Fibroblast of lung (primary cell): ENCODE measurements at regions not wholly inside any gene's neighbourhood (a gene's known extent, or its start where the extent isn't known, plus 50 kb on each side); places are given as distances from the start of the nearest gene placed in this dataset.

Experiments
- EZH2 ChIP-seq: IDR thresholded peaks from 2 replicates; pipeline ENCODE4 v1.5.1; 2012; ENCODE audit warnings: low read length, control low read depth, mild to moderate bottlenecking; ENCODE audit errors: missing control alignments
- TF ChIP-seq, protein P1 (sequence below), 2 donors: IDR thresholded peaks in 1 of 2; conservative IDR thresholded peaks in 1 of 2; 1 replicate in 1 of 2; 2 replicates in 1 of 2; pipeline ENCODE4 v1.5.1; 2011 to 2012; ENCODE audit warnings: low read length in 2 of 2, control low read depth in 1 of 2, inconsistent platforms in 1 of 2, low read depth in 1 of 2, mild to moderate bottlenecking in 1 of 2

DNA sequence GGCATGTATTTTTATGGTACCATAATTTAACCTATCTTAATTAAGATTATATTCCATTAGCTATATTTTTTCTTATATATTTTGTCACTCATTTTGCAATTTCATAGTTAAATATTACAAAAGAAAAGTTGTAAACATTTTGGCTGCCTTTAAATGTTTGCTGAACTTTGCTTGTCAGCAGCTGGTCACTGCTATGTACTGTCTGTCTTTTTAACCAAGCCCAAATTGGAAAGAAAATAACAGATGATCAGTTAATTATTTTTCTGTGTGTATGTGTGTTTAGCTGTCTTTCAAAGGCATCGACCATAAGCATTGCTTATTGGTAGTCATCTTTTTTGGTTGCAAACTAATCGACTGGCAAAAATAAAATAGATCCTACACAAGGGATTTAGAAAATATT lies 54.4 kb upstream of the SMAD1 start:
- TF ChIP-seq, protein P1, sequence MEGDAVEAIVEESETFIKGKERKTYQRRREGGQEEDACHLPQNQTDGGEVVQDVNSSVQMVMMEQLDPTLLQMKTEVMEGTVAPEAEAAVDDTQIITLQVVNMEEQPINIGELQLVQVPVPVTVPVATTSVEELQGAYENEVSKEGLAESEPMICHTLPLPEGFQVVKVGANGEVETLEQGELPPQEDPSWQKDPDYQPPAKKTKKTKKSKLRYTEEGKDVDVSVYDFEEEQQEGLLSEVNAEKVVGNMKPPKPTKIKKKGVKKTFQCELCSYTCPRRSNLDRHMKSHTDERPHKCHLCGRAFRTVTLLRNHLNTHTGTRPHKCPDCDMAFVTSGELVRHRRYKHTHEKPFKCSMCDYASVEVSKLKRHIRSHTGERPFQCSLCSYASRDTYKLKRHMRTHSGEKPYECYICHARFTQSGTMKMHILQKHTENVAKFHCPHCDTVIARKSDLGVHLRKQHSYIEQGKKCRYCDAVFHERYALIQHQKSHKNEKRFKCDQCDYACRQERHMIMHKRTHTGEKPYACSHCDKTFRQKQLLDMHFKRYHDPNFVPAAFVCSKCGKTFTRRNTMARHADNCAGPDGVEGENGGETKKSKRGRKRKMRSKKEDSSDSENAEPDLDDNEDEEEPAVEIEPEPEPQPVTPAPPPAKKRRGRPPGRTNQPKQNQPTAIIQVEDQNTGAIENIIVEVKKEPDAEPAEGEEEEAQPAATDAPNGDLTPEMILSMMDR (conservative IDR thresholded peaks at IDR 0.05 in 1 of 2, IDR thresholded peaks at IDR 0.05 in 1 of 2; ENCODE audit: low read depth in 1 of 2, low read length in 2 of 2): no peak
- TF ChIP-seq EZH2: no peak
